Renal cortex interstitium (tissue), 11 donors: ENCODE measurements at regions not wholly inside any gene's neighbourhood (a gene's known extent, or its start where the extent isn't known, plus 50 kb on each side); places are given as distances from the start of the nearest gene placed in this dataset.

Experiments used
- DNase-seq, 11 donors: peaks; one replicate each; pipeline ENCODE4 v3.0.0-alpha.2; 2013; ENCODE audit warnings: low read depth in 9 of 11, low spot score in 4 of 11; ENCODE audit errors: extremely low read depth in 1 of 11

- no peak for DNase-seq
Measured at GRCh38 chr1:30819244-30819571, 61.6 kb upstream of the LAPTM5 start.

GRCh38 chr1:30818568-30819243 lies 61.1 kb upstream of the LAPTM5 start:
- no peak for DNase-seq

GRCh38 chr1:30817548-30817947 lies 60.0 kb upstream of the LAPTM5 start:
- DNase-seq = no peak

- DNase-seq = no peak
Measured at GRCh38 chr1:30817077-30817438, 59.5 kb upstream of the LAPTM5 start.

- peak in 10 of 11 donors; percentile 49 to 82 (median 74) for DNase-seq
Measured at GRCh38 chr1:30816211-30817076, 58.9 kb upstream of the LAPTM5 start.

- DNase-seq = no peak
Measured at GRCh38 chr1:30815556-30815955, 58.0 kb upstream of the LAPTM5 start.

GRCh38 chr1:30814292-30814691 lies 56.7 kb upstream of the LAPTM5 start:
- DNase-seq = no peak

GRCh38 chr1:30812076-30812475 lies 54.5 kb upstream of the LAPTM5 start:
- no peak for DNase-seq

- no peak for DNase-seq
Measured at GRCh38 chr1:30811187-30811586, 53.6 kb upstream of the LAPTM5 start.

GRCh38 chr1:30810416-30811080 lies 53.0 kb upstream of the LAPTM5 start:
- no peak for DNase-seq

GRCh38 chr1:30809514-30810263 lies 52.1 kb upstream of the LAPTM5 start:
- DNase-seq = no peak

GRCh38 chr1:30808067-30808662 lies 50.6 kb upstream of the LAPTM5 start:
- DNase-seq = no peak

GRCh38 chr1:30807318-30808066 lies 49.9 kb upstream of the LAPTM5 start:
- no peak for DNase-seq
